HepG2 (cell line): ENCODE measurements at regions not wholly inside any gene's neighbourhood (a gene's known extent, or its start where the extent isn't known, plus 50 kb on each side); places are given as distances from the start of the nearest gene placed in this dataset.

ENCODE experiments used
- ATAC-seq: fragments of 200-7000 bp; cut with Tn5 transposase; 3 replicates; pipeline ENCODE4 v1.9.1; 2020; ENCODE audit warnings: mild to moderate bottlenecking, moderate library complexity
- BruUV-seq: library from RNA; stranded (reverse); fragments of 400-500 nt; replicated peaks from 2 replicates; lab custom pipeline; 2021; lab: Mats Ljungman, UMichigan
- CTCF ChIA-PET: fragments of 300-600 bp; formaldehyde crosslinking; extraction: SDS; loops from one replicate; lab custom pipeline; 2021; ENCODE audit warnings: low total read pairs, inconsistent platforms, low intra/inter-chr PET ratio; lab: Yijun Ruan, JAX
- POLR2A ChIA-PET: fragments of 350-600 bp; sonication (Branson Sonifier 250); formaldehyde crosslinking; loops from one replicate; lab custom pipeline; 2020; ENCODE audit warnings: antibody characterized with exemption, inconsistent platforms; lab: Yijun Ruan, JAX
- DNase-seq: peaks from one replicate; pipeline ENCODE4 v3.0.0-alpha.2; 2015; ENCODE audit warnings: low spot score
- FAIRE-seq: peaks from 3 replicates; lab custom pipeline; 2011; peaks lifted over from hg19 to GRCh38; lab: Jason Lieb, UNC
- H2AFZ ChIP-seq: one replicate; pipeline ENCODE4 v1.6.1; 2011; ENCODE audit warnings: low read length, inconsistent platforms
- H3K27ac ChIP-seq: fragments of 300-600 bp; 3 replicates; pipeline ENCODE4 v1.8.0; 2011; ENCODE audit warnings: mixed run types, mild to moderate bottlenecking, mixed read lengths, low read length, inconsistent platforms; ENCODE audit not compliant: insufficient read depth; ENCODE audit errors: extremely low read length
- H3K27me3 ChIP-seq, 2 experiments: fragments of 200-600 bp in 1 of 2; 2 replicates in 1 of 2; 3 replicates in 1 of 2; pipeline versions ENCODE4 v1.6.0 to v1.8.0; 2011; ENCODE audit warnings: low read length in 2 of 2, mild to moderate bottlenecking in 2 of 2, moderate library complexity in 2 of 2, inconsistent platforms in 1 of 2; ENCODE audit not compliant: insufficient read depth in 2 of 2, control insufficient read depth in 1 of 2
- H3K36me3 ChIP-seq, 2 experiments: fragments of 200-600 bp in 1 of 2; replicated peaks in 1 of 2; 2 replicates in 1 of 2; 3 replicates in 1 of 2; pipeline versions ENCODE4 v1.5.1 to v1.8.0; 2011; ENCODE audit warnings: low read length in 2 of 2, inconsistent platforms in 1 of 2; ENCODE audit not compliant: insufficient read depth in 2 of 2, control insufficient read depth in 1 of 2
- H3K4me1 ChIP-seq: 2 replicates; pipeline ENCODE4 v1.5.1; 2012; ENCODE audit warnings: low read length, inconsistent platforms; ENCODE audit not compliant: insufficient read depth
- H3K4me2 ChIP-seq: 2 replicates; pipeline ENCODE4 v1.6.0; 2011; ENCODE audit warnings: low read depth, low read length, inconsistent platforms
- H3K4me3 ChIP-seq, 3 experiments: fragments of 200-600 bp in 1 of 3; sonication (generic), shearing (Covaris generic) in 1 of 3; replicated peaks in 1 of 3; 2 replicates each; pipeline ENCODE4 v1.5.1; 2011 to 2016; ENCODE audit warnings: low read length in 3 of 3, inconsistent platforms in 2 of 3, low read depth in 2 of 3, mild to moderate bottlenecking in 2 of 3, control low read depth in 1 of 3, mixed read lengths in 1 of 3; ENCODE audit not compliant: insufficient read depth in 1 of 3
- H3K79me2 ChIP-seq: one replicate; pipeline ENCODE4 v1.6.1; 2011; ENCODE audit warnings: low read length, inconsistent platforms; ENCODE audit not compliant: insufficient read depth
- H3K9ac ChIP-seq: 2 replicates; pipeline ENCODE4 v1.6.0; 2011; ENCODE audit warnings: mild to moderate bottlenecking, low read depth, low read length, inconsistent platforms; ENCODE audit not compliant: insufficient read depth
- H3K9me3 ChIP-seq: 2 replicates; pipeline ENCODE4 v1.5.1; 2012; ENCODE audit warnings: mild to moderate bottlenecking, low read length
- H4K20me1 ChIP-seq: 2 replicates; pipeline ENCODE4 v1.6.0; 2011; ENCODE audit warnings: inconsistent platforms, mild to moderate bottlenecking, low read length, moderate library complexity; ENCODE audit not compliant: insufficient read depth
- ATF4 ChIP-seq, 2 experiments: fragments of 450-650 bp in 1 of 2; sonication (generic) in 1 of 2; formaldehyde crosslinking; IDR thresholded peaks; 2 replicates each; pipeline versions ENCODE4 v1.5.0 to v1.8.0; 2020 to 2022; ENCODE audit warnings: mild to moderate bottlenecking in 1 of 2, missing genetic modification reagents in 1 of 2
- FOSL2 ChIP-seq: sonication (generic); formaldehyde crosslinking; IDR thresholded peaks from 2 replicates; pipeline ENCODE4 v1.4.0; 2020; ENCODE audit warnings: missing genetic modification reagents
- HMG20A ChIP-seq: IDR thresholded peaks from 2 replicates; pipeline ENCODE4 v1.6.1; 2016; ENCODE audit warnings: borderline replicate concordance
- HMG20B ChIP-seq: conservative IDR thresholded peaks from 2 replicates; pipeline ENCODE4 v1.6.1; 2016; ENCODE audit warnings: missing genetic modification reagents, missing compliant biosample characterization
- HMGXB4 ChIP-seq, 2 experiments: sonication (generic) in 1 of 2; formaldehyde crosslinking in 1 of 2; IDR thresholded peaks; 2 replicates each; pipeline versions ENCODE4 v1.4.0 to v1.6.1; 2018 to 2020; ENCODE audit warnings: missing genetic modification reagents in 2 of 2, borderline replicate concordance in 1 of 2, low read depth in 1 of 2, mild to moderate bottlenecking in 1 of 2, missing biosample characterization in 1 of 2
- MED1 ChIP-seq: sonication (generic); formaldehyde crosslinking; IDR thresholded peaks from 2 replicates; pipeline ENCODE4 v1.4.0; 2020; ENCODE audit warnings: missing genetic modification reagents
- NFIC ChIP-seq: IDR thresholded peaks from 2 replicates; pipeline ENCODE4 v1.6.1; 2012; ENCODE audit warnings: mild to moderate bottlenecking, low read length, inconsistent platforms
- PHF8 ChIP-seq: sonication (generic); formaldehyde crosslinking; IDR thresholded peaks from 2 replicates; pipeline ENCODE4 v1.5.0; 2020; ENCODE audit warnings: missing genetic modification reagents
- RFXAP ChIP-seq: sonication (generic); formaldehyde crosslinking; IDR thresholded peaks from 2 replicates; pipeline ENCODE4 v1.4.0; 2020; ENCODE audit warnings: missing genetic modification reagents, borderline replicate concordance
- TCF7L2 ChIP-seq: IDR thresholded peaks from 2 replicates; pipeline ENCODE4 v1.6.1; 2011; ENCODE audit warnings: mild to moderate bottlenecking, low read depth, low read length, moderate library complexity
- ZNF12 ChIP-seq: sonication (generic); formaldehyde crosslinking; IDR thresholded peaks from 2 replicates; pipeline ENCODE4 v1.5.0; 2020; ENCODE audit warnings: missing genetic modification reagents
- ZNF503 ChIP-seq: sonication (generic); formaldehyde crosslinking; IDR thresholded peaks from 2 replicates; pipeline ENCODE4 v1.4.0; 2020; ENCODE audit warnings: missing genetic modification reagents
- ZNF547 ChIP-seq: sonication (generic); formaldehyde crosslinking; IDR thresholded peaks from 2 replicates; pipeline ENCODE4 v1.5.1; 2020; ENCODE audit warnings: mild to moderate bottlenecking, missing genetic modification reagents
- ZNF615 ChIP-seq: sonication (generic); formaldehyde crosslinking; IDR thresholded peaks from 2 replicates; pipeline ENCODE4 v1.5.0; 2020; ENCODE audit warnings: mild to moderate bottlenecking, missing genetic modification reagents, borderline replicate concordance
- ZSCAN31 ChIP-seq: sonication (generic); formaldehyde crosslinking; IDR thresholded peaks from 2 replicates; pipeline ENCODE4 v1.5.0; 2020; ENCODE audit warnings: low read depth, mild to moderate bottlenecking, missing genetic modification reagents
- WGBS: methylation state at CpG from one replicate; pipeline ENCODE4 v1.1.6; 2017; ENCODE audit warnings: low lambda C conversion rate; 5-methylcytosine and 5-hydroxymethylcytosine counted together
- in situ Hi-C: cut with HindIII; loops from 2 replicates; pipeline ENCODE4 v1.10.0; 2017; ENCODE audit warnings: low pct_unique_long_range_greater_than_20kb; ENCODE audit not compliant: extremely low pct_ligation_motif_present
- intact Hi-C: fragments of 100-400 bp; cut with micrococcal nuclease; formaldehyde crosslinking; loops from one replicate; pipeline ENCODE4 v1.10.0; 2022; ENCODE audit not compliant: unreplicated experiment
- TF ChIP-seq, protein P1 (sequence below): IDR thresholded peaks from 2 replicates; pipeline ENCODE4 v1.6.1; 2016; ENCODE audit warnings: low read depth

DNA sequence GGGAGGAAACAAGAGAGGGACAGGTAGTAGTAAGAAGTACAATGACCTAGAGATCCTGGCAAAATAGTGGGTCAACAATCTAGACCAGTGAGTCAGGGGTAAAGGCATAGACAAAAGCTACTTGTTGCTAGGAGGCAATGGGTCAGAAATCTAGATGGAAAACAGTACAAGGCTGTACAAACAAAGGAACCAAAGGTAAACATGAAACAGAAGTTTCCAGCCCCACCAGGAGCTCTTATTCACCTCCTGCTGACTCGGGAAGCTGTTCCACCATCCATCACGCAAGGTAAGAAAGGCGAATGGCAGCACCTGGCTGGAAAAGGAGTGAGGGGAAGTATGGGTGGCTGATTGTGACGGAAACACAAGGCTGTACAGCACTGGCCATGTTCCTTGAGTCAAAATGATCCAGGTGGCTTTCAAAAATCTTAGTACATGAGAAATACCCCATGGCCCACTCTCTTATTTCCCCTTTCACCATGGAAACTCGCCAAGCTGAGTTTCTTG is 70.5 kb upstream of the RAI14 start:
- ATAC-seq = peak; percentile 88
- CTCF ChIA-PET = no interaction called here
- POLR2A ChIA-PET = interaction anchor here (0.8 to 1.5 kb wide), 6 partner anchors 70 to 330 kb away, joined by 3 to 6 read pairs (median 4); partner anchors contain the start of genes BRIX1, RAD1 and RAI14
- TF ChIP-seq RFXAP = 0 out of 2 replicates have a peak, but pooled peaks have one; percentile 25
- no peak for TF ChIP-seq ZSCAN31 (CRISPR knock-in tag)
- peak; percentile 32; the same call in 1 of the 2 replicates for TF ChIP-seq NFIC
- TF ChIP-seq TCF7L2 = no peak
- TF ChIP-seq FOSL2 (CRISPR knock-in tag) = peak; percentile 72
- TF ChIP-seq MED1 (CRISPR knock-in tag) = peak; percentile 67
- TF ChIP-seq PHF8 (CRISPR knock-in tag) = no peak
- TF ChIP-seq HMGXB4 (CRISPR knock-in tag; IDR thresholded peaks at IDR 0.05; ENCODE audit: borderline replicate concordance in 1 of 2, low read depth in 1 of 2) = peak in 1 of 2 experiments; percentile 33; a peak in 1 of 4 replicates
- no peak for TF ChIP-seq ZNF615 (CRISPR knock-in tag)
- 0 out of 2 replicates have a peak, but pooled peaks have one; percentile 44 for TF ChIP-seq ZNF12
- TF ChIP-seq HMG20A (CRISPR knock-in tag) = peak; percentile 77; the same call in 1 of the 2 replicates
- peak; percentile 67; the same call in 1 of the 2 replicates for TF ChIP-seq ZNF503 (CRISPR knock-in tag)
- TF ChIP-seq ATF4 (CRISPR knock-in tag; IDR thresholded peaks at IDR 0.05) = peak in 1 of 2 experiments; percentile 26; a peak in 1 of 4 replicates
- TF ChIP-seq ZNF547 = no peak
- 0 out of 2 replicates have a peak, but pooled peaks have one; percentile 5 for TF ChIP-seq HMG20B
- TF ChIP-seq, protein P1, sequence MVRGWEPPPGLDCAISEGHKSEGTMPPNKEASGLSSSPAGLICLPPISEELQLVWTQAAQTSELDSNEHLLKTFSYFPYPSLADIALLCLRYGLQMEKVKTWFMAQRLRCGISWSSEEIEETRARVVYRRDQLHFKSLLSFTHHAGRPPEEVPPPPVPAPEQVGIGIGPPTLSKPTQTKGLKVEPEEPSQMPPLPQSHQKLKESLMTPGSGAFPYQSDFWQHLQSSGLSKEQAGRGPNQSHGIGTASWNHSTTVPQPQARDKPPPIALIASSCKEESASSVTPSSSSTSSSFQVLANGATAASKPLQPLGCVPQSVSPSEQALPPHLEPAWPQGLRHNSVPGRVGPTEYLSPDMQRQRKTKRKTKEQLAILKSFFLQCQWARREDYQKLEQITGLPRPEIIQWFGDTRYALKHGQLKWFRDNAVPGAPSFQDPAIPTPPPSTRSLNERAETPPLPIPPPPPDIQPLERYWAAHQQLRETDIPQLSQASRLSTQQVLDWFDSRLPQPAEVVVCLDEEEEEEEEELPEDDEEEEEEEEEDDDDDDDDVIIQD (CRISPR knock-in tag) = peak; percentile 55; the same call in 1 of the 2 replicates

More for the DNA sequence above, 70.5 kb upstream of the RAI14 start:
- Histone ChIP-seq H2AFZ (no peak overlapping the region), H3K27me3 (no peaks in the 10 kb centered on the region), H3K9ac (peak overlapping the region; percentile 61), H3K27ac (peak overlapping the region; percentile 66), H3K36me3 (no peaks in the 10 kb centered on the region), H4K20me1 (no peaks in the 10 kb centered on the region), H3K4me2 (peak overlapping the region; percentile 72), H3K4me3 (peak overlapping the region in 1 of 3 experiments; percentile 37; a peak in 2 of 6 replicates), H3K79me2 (no peaks in the 10 kb centered on the region), H3K4me1 (peaks cover 61% of the 10 kb centered on the region), H3K9me3 (no peaks in the 10 kb centered on the region)
- FAIRE-seq (peak; percentile 34), DNase-seq (peak; percentile 89)
- WGBS = 21% methylated on average over 5 of the region's 5 CpGs
- in situ Hi-C loops (no loop called here), intact Hi-C loops (loop anchor here (5.0 kb wide), 1 partner anchor 98 kb away; no protein-coding TSS in a partner anchor)
- BruUV-seq = no TSS peak
